Activated effector memory CD4-positive, alpha-beta T cell treated with anti-CD3 and anti-CD28 coated beads, Interleukin-2, amount 50 U/mL, for 16 hours (primary cell): ENCODE measurements at regions not wholly inside any gene's neighbourhood (a gene's known extent, or its start where the extent isn't known, plus 50 kb on each side); places are given as distances from the start of the nearest gene placed in this dataset.

Experiments used
- DNase-seq: peaks from one replicate; pipeline ENCODE4 v3.0.0-alpha.2; 2020

- no peak for DNase-seq
These were observed 171.8 kb downstream of the IGLL1 start for GRCh38 chr22:23408321-23408720.

DNA sequence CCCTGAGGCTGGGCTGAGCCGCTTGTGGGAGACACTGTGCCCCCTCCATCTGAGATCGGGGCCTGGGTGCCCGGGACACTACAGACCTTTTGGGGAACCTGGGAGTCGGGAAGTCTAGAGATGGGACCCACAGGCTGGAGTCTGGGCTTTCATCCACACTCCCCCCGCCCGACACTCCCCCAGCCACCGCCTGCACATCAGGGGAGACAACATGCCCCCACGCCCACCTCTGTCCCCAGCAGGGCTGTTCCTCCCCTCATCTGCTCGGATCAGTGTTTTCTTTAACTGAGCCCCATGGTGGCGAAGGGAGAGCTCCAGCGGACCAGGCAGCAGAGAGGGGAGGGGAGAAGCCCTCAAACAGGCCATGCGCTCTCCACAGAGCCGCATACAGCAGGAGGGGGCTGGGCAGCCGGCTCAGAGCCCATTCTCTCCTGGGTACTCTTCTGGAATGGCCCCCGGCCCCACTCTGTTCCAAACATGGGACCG is 174.7 kb downstream of the IGLL1 start:
- DNase-seq: no peak

GRCh38 chr22:23404689-23405365 is 175.3 kb downstream of the IGLL1 start:
- DNase-seq: no peak

DNA sequence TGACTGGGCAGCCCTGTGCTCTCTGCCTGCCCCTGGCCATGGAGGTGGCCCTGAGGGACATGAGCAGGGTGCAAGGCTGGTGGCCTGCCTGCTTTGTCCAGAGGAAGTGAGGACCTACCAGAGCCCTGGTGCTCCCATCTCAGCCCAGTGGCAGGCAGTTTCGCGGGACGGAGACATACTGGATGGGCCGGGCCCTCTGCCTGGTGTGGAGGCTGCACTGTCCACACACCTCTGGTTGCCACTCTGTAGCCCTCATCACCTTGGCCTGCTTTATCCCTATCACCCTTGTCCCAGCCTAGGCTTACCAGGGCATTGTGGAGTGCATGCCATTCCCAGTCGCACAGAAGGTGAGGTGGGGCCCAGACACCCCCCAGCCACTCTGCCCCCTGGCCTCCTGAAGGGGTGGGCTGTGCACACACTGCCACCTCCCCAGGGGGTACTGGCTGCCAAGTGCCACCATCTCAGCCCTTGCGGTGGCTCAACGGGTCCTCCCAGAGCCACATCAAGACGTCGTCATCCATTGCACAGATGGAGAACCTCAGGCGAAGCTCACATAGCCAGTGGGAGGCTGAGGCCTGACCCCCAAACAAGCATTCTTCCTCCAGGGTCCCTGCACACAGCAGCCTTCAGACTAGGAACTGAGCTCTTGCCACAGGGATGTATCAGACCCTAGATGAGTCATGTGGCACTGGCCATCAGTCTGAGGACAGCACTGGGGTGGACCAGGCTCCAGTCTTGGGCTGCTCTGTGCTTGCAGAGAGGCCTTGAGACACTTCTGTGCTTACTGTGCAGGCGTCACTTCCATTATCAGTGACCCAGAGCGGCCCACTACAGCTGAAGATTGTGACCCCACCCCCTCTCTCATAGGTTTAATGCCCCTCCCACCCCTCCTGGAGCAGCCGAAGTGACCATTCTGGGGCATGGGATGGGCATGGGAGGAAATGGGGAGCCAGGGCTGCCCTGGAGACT is 176.1 kb downstream of the IGLL1 start:
- no peak for DNase-seq

DNA sequence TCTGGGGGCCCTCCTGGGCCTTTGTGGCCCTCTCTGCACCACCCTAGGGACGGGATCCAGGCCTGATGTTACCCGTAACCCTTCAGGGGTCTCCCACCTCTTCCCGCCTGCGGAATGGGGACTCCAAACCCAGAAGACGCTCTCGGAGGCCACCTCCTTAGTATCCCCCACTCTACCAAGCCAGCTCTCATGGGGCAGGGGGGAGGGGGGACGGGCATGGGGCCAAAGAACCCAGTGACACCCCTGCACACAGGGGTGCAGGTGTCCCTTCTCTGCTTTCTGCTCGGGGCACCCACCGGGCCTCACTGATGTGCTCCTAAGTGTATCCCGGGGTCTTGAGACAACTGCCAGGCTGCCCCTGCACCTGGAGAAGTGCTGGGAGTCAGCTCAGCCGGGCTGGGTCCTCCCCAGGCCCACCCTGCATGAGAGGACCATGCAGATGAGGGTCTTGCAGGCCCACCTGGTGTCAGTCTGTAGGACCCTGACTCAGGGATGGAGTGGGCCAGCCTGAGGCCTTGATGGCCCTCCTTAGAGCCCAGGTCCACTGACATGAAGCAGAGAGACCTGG is 176.9 kb downstream of the IGLL1 start:
- DNase-seq: no peak

GRCh38 chr22:23402275-23403151 is 177.6 kb downstream of the IGLL1 start:
- DNase-seq: peak; percentile 74

GRCh38 chr22:23401910-23402274 is 178.2 kb downstream of the IGLL1 start:
- no peak for DNase-seq

- DNase-seq: no peak
These were observed 178.8 kb downstream of the IGLL1 start for GRCh38 chr22:23401111-23401909.

DNA sequence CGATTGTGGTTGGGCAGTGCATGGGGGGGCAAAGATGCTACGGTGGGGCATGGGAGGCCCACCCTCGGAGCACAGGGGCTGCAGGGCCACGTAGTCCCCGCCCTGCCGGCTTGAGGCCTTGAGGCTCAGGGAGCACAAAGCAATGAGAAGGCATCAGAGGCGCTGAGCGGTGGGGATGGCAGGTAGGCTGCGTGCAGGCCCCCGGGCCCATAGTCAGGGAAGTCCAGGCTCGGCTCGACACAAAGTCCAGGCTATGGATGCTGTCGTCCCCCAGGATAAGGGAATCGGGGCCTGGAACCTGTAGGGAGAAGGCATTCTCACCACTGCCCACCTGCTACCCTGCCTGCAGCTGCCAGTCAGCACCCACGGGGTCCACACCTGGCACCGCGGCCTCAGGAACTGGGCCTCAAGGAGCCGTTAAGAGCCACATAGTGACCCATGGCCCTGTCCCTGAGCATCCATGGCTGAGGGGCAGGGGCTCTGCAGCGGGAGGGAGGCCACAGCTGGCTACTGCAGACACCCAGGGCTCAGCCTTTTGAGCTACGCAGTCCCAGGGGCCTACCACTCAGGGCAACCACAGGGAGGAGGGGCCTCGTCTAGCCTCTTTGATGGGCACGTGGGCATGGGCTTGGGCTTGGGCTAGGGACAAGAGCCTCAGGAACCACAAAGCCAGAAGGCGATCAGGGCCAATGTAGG is 179.7 kb downstream of the IGLL1 start:
- no peak for DNase-seq

DNA sequence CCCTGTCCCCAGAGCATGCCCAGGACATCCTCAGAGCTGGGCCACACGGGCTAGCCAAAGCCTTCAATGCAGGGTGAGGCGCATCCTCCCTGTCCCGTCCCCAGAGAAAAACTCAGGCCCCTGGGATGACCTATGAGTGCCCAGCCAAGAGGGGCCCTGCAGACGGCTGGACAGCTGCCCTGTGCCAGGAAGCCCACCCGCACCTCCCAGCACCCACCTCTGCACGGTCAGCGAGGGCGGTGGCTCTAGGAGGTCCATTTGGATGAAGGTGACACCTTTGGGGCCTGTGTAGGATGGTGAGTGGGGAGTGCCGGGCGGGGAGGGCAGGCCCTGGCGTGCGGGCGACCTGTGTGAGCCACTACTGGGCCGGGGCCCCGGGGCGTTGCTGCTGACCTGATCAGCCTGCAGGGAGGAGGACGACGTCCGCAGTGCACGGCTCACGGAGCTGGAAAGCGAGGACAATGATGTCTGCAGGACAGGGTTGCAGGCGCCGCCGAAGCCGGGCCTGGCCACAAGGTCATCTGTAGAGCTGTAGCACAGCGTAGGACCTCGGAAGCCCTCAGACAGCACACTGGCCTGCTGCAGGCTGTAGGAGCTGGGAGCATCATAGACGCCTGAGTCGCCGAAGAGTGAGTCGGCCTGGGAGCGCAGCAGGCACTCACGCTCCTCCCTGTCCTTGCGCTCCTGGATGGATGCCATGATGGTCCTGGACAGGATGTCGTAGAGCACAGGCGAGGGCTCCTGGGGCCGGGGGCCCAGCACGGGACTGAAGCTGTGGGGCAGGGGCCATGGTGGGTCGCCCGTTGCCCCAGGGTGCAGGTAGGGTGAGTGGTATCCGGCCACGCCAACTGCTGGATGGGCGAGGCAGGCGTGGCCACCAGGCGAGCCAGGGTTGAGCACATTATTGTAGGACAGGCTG is 180.5 kb downstream of the IGLL1 start:
- no peak for DNase-seq

GRCh38 chr22:23398701-23399366 is 181.3 kb downstream of the IGLL1 start:
- DNase-seq: no peak

DNA sequence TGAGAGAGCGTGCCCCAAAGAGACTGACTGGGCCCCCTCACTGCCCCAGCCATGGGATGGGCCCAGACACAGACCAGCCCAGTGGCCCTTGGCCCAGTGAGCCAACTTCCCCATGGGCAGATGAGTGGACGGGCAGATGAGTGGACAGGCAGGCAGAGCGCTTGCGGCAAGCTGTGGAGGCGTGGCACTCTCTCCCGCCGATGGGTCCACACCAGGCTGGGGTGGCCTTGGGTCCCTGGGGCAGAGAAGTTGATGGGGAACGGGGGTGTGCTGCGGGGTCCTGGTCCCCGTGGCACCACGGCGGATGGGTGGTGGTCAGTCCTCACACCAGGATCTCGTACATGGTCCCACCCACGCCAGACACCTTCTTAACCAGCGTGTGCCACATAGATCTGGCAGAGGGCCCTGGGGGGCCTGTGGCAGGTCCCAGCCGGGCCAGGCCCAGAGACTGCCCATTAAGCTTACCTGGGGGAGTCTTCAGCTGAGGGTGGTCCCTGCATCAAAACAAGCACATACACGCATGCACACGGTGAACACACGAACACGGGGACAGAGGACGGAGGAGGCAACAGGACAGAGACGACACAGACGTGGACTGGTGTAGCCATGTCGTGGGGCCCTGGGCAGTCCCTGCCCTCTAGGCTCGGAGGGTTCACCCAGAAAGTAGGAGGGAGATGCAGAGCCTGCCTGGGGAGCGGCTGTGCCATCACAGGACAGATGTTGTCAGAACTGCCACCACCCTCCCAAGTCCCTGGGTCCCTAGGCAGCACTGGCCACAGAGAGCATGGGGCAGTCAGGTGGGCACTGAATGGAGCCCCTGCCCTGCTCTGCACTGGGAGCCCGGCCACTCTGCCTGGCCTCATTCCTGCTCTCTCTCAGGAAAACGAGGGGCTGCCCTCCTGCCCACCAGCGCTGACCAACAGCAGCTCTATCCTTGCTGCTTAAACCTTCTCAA is 182.2 kb downstream of the IGLL1 start:
- DNase-seq: no peak

DNA sequence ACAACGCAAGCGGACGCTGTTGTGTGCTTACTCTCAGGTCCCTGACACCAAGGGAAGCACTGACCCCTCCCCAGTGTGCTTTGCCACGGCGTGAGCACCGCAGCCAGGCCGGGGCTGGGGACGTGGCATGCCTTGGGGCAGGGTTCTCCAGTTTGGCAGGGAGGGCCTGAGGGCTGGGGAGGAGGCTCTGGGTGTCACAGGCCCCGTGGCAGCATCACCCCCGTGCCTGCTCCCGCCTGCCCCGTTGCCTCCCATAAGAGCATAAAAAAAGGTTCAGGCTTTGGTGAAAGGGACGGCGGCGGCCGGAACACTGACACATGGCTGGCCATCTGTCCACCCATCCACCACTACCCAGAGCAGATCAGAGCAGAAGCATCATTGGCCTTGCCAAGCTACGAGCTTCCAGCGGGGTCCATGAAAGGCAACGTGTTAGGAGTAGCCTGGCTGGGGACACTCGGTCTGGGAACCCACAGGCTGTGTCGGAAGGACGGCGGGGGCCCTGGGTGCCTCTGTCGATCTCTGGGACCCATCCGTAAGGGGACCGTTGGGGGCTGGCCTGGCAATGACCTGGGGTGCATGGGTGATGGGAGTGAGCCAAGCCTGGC is 183.0 kb downstream of the IGLL1 start:
- no peak for DNase-seq

DNA sequence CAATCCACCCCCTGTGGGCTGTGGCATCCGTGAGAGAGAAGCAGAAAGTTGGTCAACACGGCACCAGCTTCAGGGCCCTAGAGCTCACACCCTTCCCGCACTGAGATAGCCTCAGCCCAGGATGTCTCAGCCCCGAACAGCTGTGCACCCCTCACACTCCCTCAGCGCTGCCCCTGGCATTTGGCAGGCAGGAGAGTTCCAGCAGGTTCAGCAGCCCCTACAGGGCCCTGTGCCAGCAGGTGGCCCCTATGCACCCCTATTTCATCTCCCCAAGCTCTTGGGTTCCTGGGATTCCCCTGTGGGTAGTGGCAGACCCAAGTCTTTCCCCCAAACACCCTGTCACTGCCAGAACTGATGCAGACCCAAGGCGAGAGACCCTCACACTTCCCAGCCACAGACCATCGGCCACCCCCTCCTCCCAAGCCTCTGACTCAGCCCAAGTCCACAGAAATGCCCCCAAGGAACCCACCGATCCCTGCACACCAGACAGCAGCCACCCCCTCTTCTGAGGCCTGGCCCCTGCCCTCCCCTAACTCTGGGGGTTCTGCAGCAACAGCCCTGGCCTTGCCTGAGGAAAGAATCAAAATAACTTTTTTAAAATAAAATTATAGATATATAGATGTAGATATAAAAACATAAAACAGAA is 183.6 kb downstream of the IGLL1 start:
- no peak for DNase-seq

DNA sequence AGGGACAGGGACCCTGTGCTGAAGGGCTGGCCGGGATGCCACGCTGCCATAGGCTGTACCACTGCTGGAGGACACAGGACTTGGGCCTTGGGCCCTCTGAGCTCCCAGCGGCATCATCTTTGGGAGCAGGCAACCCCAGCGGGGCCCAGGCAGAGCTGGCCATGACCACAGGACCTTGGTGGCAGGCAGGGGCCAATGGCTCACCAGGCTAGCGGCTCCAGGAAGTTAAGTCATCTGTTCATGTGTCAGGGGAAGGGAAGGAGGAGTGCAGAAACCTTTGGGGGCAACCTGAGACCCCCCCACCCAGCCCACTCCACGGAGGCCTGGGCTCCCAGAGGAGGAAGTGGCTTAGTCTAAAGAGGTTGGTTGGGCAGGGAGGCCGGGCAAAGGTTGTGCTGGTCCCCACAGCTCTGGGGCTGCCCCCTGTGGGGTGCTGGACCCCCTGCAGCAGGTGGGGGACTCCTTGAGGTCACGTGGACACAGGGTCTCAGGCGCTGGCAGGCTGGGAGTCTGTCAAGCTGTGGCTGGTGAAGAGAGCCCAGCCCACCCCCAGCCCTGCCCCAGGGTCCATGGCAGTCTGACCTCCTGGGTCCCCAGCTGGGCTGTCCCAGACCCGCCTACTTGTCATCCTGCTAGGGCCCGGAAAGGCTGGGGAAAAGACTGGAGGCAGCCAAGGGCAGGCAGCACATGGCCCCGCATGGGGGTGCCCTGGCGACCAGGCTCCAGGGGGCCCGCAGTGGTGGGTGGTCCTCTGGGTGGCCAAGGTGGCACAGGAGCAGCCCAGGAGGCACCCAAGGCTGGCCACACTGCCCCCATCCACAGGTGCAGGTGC is 184.3 kb downstream of the IGLL1 start:
- no peak for DNase-seq
